Stimulated activated CD4-positive, alpha-beta T cell treated with anti-CD3 and anti-CD28 coated beads, Interleukin-2, amount 100 ng/mL, for 24 hours (primary cell): ENCODE measurements at regions not wholly inside any gene's neighbourhood (a gene's known extent, or its start where the extent isn't known, plus 50 kb on each side); places are given as distances from the start of the nearest gene placed in this dataset.
"Not testable (repeated sequence)": the region's sequence is repeated elsewhere in the genome, so short reads cannot be mapped to it uniquely, and the experiment has no call there.

Source experiments
- DNase-seq, 2 donors: peaks; one replicate each; pipeline ENCODE4 v3.0.0-alpha.2; 2020

- DNase-seq: not testable (repeated sequence)
Measured at GRCh38 chr5:1576851-1577250, 53.1 kb upstream of the LPCAT1 start.

DNA sequence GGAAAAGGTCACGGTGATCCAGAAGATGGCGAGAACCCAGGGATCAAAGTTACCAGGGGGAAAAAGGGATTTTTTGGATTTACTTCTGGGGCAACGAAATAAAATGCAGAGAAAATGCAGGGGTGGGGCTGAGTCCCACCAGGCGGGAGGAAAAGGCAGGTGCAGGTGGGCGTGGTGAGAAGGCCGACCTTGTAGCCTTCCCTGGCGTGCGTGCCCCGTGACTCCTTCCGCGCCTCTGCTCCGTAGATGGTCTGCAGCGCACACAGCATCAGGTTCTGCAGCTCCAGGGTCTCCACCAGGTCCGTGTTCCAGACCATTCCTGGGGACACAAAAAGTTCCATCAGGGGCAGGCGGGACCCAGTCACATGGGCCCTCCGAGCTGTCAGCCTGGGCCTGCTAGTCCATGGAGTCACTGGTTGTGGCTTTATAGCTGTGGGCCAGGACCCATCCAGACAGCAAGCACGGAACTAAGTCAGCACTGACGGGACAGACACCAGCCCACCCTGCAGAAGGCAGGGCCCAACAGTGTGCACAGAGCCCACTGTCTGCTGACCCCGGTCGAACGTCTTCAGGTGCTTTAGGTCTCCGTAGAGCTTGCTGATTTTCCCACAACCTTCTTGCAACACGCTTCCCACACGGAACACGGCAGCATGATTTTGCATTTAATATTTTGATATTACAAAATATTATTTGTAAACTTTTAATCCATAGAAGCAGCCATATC, 52.4 kb upstream of the LPCAT1 start:
- DNase-seq: not testable (repeated sequence)

DNA sequence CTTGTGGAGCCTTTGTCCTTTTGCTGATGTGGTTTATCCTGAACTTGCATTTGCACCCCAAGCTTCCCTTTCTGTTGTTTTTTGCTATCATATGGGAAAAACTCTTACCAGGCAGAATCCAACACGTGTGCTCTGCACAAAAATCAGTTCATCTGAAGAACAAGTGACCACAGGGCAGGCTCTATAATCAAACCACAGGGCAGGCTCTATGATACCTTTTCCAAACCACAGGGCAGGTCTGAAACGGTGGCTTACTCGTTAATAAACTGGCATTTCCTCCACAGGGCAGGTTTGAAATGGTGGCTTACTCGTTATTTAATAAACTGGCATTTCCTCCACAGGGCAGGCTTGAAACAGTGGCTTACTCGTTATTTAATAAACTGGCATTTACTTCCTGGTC, 51.7 kb upstream of the LPCAT1 start:
- not testable (repeated sequence) for DNase-seq

DNA sequence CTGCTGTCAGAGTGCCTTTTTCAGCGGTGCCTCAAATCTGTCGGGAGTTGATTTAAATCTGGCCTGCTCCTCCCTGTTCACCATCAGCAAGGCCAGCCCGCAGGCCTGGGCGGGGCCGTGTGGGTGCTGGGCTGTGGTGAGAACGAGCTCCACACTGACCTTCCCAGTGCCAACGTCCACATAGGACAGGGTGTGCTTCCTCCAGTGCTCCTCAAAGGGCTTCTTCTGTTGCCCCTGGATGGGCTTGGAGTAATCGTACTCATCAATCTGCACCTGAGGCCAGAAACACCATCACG, 50.2 kb upstream of the LPCAT1 start:
- DNase-seq: not testable (repeated sequence)

- not testable (repeated sequence) for DNase-seq
Measured at GRCh38 chr5:1573217-1574022, 49.7 kb upstream of the LPCAT1 start.
